HEK293 (cell line): ENCODE measurements at regions not wholly inside any gene's neighbourhood (a gene's known extent, or its start where the extent isn't known, plus 50 kb on each side); places are given as distances from the start of the nearest gene placed in this dataset.

Experiments used
- CTCF ChIA-PET: fragments of 350-600 bp; formaldehyde crosslinking; extraction: SDS; loops from one replicate; lab custom pipeline; 2021; ENCODE audit warnings: antibody characterized with exemption; lab: Yijun Ruan, JAX
- POLR2A ChIA-PET: fragments of 300-600 bp; formaldehyde crosslinking; extraction: SDS; loops from one replicate; lab custom pipeline; 2020; ENCODE audit warnings: antibody characterized with exemption, inconsistent platforms; lab: Yijun Ruan, JAX
- H3K27ac ChIP-seq: fragments of 200-500 bp; sonication (Bioruptor generic); 2 replicates; pipeline ENCODE4 v1.5.1; 2014; ENCODE audit warnings: low read depth, low read length, control low read depth, inconsistent platforms; ENCODE audit errors: extremely low read depth
- H3K36me3 ChIP-seq, 2 experiments: fragments of 200-500 bp in 1 of 2; sonication (Bioruptor generic) in 1 of 2; 1 replicate in 1 of 2; 2 replicates in 1 of 2; pipeline ENCODE4 v1.5.1; 2014 to 2017; ENCODE audit warnings: inconsistent platforms in 2 of 2, low read length in 2 of 2; ENCODE audit not compliant: control insufficient read depth in 2 of 2, insufficient read depth in 1 of 2
- H3K4me1 ChIP-seq: fragments of 200-500 bp; sonication (Bioruptor generic); 2 replicates; pipeline ENCODE4 v1.5.1; 2014; ENCODE audit warnings: mild to moderate bottlenecking, low read length, inconsistent platforms; ENCODE audit not compliant: control insufficient read depth, insufficient read depth
- H3K4me3 ChIP-seq: 2 replicates; pipeline ENCODE4 v1.5.1; 2011; ENCODE audit warnings: low read depth, mild to moderate bottlenecking, control low read depth, low read length, moderate library complexity
- H3K9me3 ChIP-seq: fragments of 200-500 bp; sonication (Bioruptor generic); 2 replicates; pipeline ENCODE4 v1.5.1; 2014; ENCODE audit warnings: low read depth, low read length, inconsistent platforms; ENCODE audit not compliant: control insufficient read depth, insufficient read depth
- GFI1B ChIP-seq: fragments of 450-650 bp; formaldehyde crosslinking; IDR thresholded peaks from 2 replicates; pipeline ENCODE4 v1.5.1; 2016; ENCODE audit warnings: missing biosample characterization, missing genetic modification characterization
- GLIS1 ChIP-seq: fragments of 450-650 bp; formaldehyde crosslinking; IDR thresholded peaks from 2 replicates; pipeline ENCODE4 v1.5.1; 2016; ENCODE audit warnings: missing biosample characterization, missing genetic modification characterization
- MZF1 ChIP-seq: fragments of 450-650 bp; formaldehyde crosslinking; IDR thresholded peaks from 2 replicates; pipeline ENCODE4 v1.5.1; 2017; ENCODE audit warnings: missing biosample characterization, missing genetic modification characterization, borderline replicate concordance
- PATZ1 ChIP-seq: fragments of 450-650 bp; formaldehyde crosslinking; IDR thresholded peaks from 2 replicates; pipeline ENCODE4 v1.5.1; 2016; ENCODE audit warnings: missing biosample characterization, missing genetic modification characterization
- SALL2 ChIP-seq: fragments of 450-650 bp; formaldehyde crosslinking; IDR thresholded peaks from 2 replicates; pipeline ENCODE4 v1.5.0; 2017; ENCODE audit warnings: missing biosample characterization, mild to moderate bottlenecking, missing genetic modification characterization, borderline replicate concordance
- SCRT1 ChIP-seq: fragments of 450-650 bp; formaldehyde crosslinking; IDR thresholded peaks from 2 replicates; pipeline ENCODE4 v1.5.1; 2016; ENCODE audit warnings: missing biosample characterization, missing genetic modification characterization, borderline replicate concordance
- ZBTB1 ChIP-seq: fragments of 450-650 bp; formaldehyde crosslinking; IDR thresholded peaks from 2 replicates; pipeline ENCODE4 v1.5.1; 2016; ENCODE audit warnings: missing biosample characterization, missing genetic modification characterization
- ZFP41 ChIP-seq: fragments of 450-650 bp; formaldehyde crosslinking; IDR thresholded peaks from 2 replicates; pipeline ENCODE4 v1.5.1; 2016; ENCODE audit warnings: missing biosample characterization, missing genetic modification characterization, borderline replicate concordance
- ZNF10 ChIP-seq: fragments of 450-650 bp; formaldehyde crosslinking; IDR thresholded peaks from 2 replicates; pipeline ENCODE4 v1.5.1; 2017; ENCODE audit warnings: missing biosample characterization, missing genetic modification characterization
- ZNF132 ChIP-seq: fragments of 450-650 bp; formaldehyde crosslinking; IDR thresholded peaks from 2 replicates; pipeline ENCODE4 v1.5.1; 2017; ENCODE audit warnings: missing biosample characterization, missing genetic modification characterization, borderline replicate concordance
- ZNF140 ChIP-seq: fragments of 450-650 bp; formaldehyde crosslinking; IDR thresholded peaks from 2 replicates; pipeline ENCODE4 v1.5.1; 2016; ENCODE audit warnings: missing biosample characterization, missing genetic modification characterization
- ZNF155 ChIP-seq: fragments of 450-650 bp; formaldehyde crosslinking; IDR thresholded peaks from 2 replicates; pipeline ENCODE4 v1.5.1; 2016; ENCODE audit warnings: missing biosample characterization, missing genetic modification characterization
- ZNF169 ChIP-seq: fragments of 450-650 bp; formaldehyde crosslinking; IDR thresholded peaks from 2 replicates; pipeline ENCODE4 v1.5.1; 2016; ENCODE audit warnings: missing biosample characterization, missing genetic modification characterization
- ZNF174 ChIP-seq: fragments of 450-650 bp; formaldehyde crosslinking; IDR thresholded peaks from 2 replicates; pipeline ENCODE4 v1.5.0; 2017; ENCODE audit warnings: missing biosample characterization, mild to moderate bottlenecking, missing genetic modification characterization
- ZNF18 ChIP-seq: fragments of 450-650 bp; formaldehyde crosslinking; IDR thresholded peaks from 2 replicates; pipeline ENCODE4 v1.5.1; 2016; ENCODE audit warnings: missing biosample characterization, missing genetic modification characterization
- ZNF37A ChIP-seq: fragments of 450-650 bp; IDR thresholded peaks from 2 replicates; pipeline ENCODE4 v1.5.1; 2018; ENCODE audit warnings: missing biosample characterization, missing genetic modification characterization
- ZNF391 ChIP-seq: fragments of 450-650 bp; formaldehyde crosslinking; IDR thresholded peaks from 2 replicates; pipeline ENCODE4 v1.5.1; 2016; ENCODE audit warnings: low read depth, missing biosample characterization, missing genetic modification characterization, borderline replicate concordance
- ZNF398 ChIP-seq: fragments of 450-650 bp; formaldehyde crosslinking; IDR thresholded peaks from 2 replicates; pipeline ENCODE4 v1.5.1; 2017; ENCODE audit warnings: missing biosample characterization, missing genetic modification characterization
- ZNF449 ChIP-seq: fragments of 450-650 bp; formaldehyde crosslinking; IDR thresholded peaks from 2 replicates; pipeline ENCODE4 v1.5.1; 2017; ENCODE audit warnings: missing biosample characterization, mild to moderate bottlenecking, missing genetic modification characterization, moderate library complexity
- ZNF529 ChIP-seq: fragments of 450-650 bp; formaldehyde crosslinking; IDR thresholded peaks from 2 replicates; pipeline ENCODE4 v1.5.1; 2017; ENCODE audit warnings: missing genetic modification characterization, missing biosample characterization; ENCODE audit not compliant: insufficient replicate concordance
- ZNF530 ChIP-seq: fragments of 450-650 bp; formaldehyde crosslinking; IDR thresholded peaks from 2 replicates; pipeline ENCODE4 v1.5.1; 2016; ENCODE audit warnings: low read depth, missing biosample characterization, missing genetic modification characterization
- ZNF585B ChIP-seq: fragments of 450-650 bp; formaldehyde crosslinking; IDR thresholded peaks from 2 replicates; pipeline ENCODE4 v1.5.1; 2016; ENCODE audit warnings: missing biosample characterization, missing genetic modification characterization
- ZNF639 ChIP-seq: fragments of 450-650 bp; formaldehyde crosslinking; IDR thresholded peaks from 2 replicates; pipeline ENCODE4 v1.5.1; 2016; ENCODE audit warnings: missing biosample characterization, missing genetic modification characterization
- ZNF791 ChIP-seq: fragments of 450-650 bp; formaldehyde crosslinking; IDR thresholded peaks from 2 replicates; pipeline ENCODE4 v1.5.1; 2016; ENCODE audit warnings: missing biosample characterization, missing genetic modification characterization
- ZNF843 ChIP-seq: fragments of 450-650 bp; formaldehyde crosslinking; IDR thresholded peaks from 2 replicates; pipeline ENCODE4 v1.5.1; 2016; ENCODE audit warnings: missing biosample characterization, missing genetic modification characterization
- ZSCAN16 ChIP-seq: fragments of 450-650 bp; formaldehyde crosslinking; IDR thresholded peaks from 2 replicates; pipeline ENCODE4 v1.5.1; 2016; ENCODE audit warnings: missing biosample characterization, missing genetic modification characterization
- ZSCAN30 ChIP-seq: fragments of 450-650 bp; IDR thresholded peaks from 2 replicates; pipeline ENCODE4 v1.5.1; 2018; ENCODE audit warnings: missing biosample characterization, mild to moderate bottlenecking, missing genetic modification characterization, moderate library complexity

GRCh38 chr7:46450886-46451285, 529.8 kb upstream of the IGFBP3 start:
- ChIA-PET POLR2A (no interaction called here), CTCF (interaction anchor here (1.0 kb wide), 1 partner anchor 11 kb away, joined by 3 read pairs; no protein-coding TSS in a partner anchor)
- no peak overlapping the region for H3K27ac ChIP-seq
- H3K9me3 ChIP-seq, result no peaks in the 10 kb centered on the region
- TF ChIP-seq ZBTB1 (tag by site-specific recombination) (no peak), ZNF169 (no peak), ZSCAN16 (tag by site-specific recombination) (no peak), SCRT1 (tag by site-specific recombination) (no peak), ZNF10 (tag by site-specific recombination) (no peak), ZNF639 (tag by site-specific recombination) (no peak), ZNF843 (no peak), GFI1B (tag by site-specific recombination) (no peak)
- H3K4me1 ChIP-seq, result no peaks in the 10 kb centered on the region
- H3K36me3 ChIP-seq, result no peaks in the 10 kb centered on the region
- H3K4me3 ChIP-seq, result no peak overlapping the region

- CTCF ChIA-PET, result interaction anchor here (1.0 kb wide), 1 partner anchor 10 kb away, joined by 3 read pairs; no protein-coding TSS in a partner anchor
- no peaks in the 10 kb centered on the region for H3K36me3 ChIP-seq
- no peak for TF ChIP-seq ZNF585B (tag by site-specific recombination)
- no peak for TF ChIP-seq ZNF791 (tag by site-specific recombination)
- no peak for TF ChIP-seq ZNF174 (tag by site-specific recombination)
- TF ChIP-seq PATZ1 (tag by site-specific recombination), result no peak
- TF ChIP-seq ZNF398 (tag by site-specific recombination), result no peak
- TF ChIP-seq ZSCAN30, result no peak
- TF ChIP-seq ZNF155 (tag by site-specific recombination), result no peak
- TF ChIP-seq ZFP41 (tag by site-specific recombination), result no peak
- TF ChIP-seq ZNF529 (tag by site-specific recombination), result no peak
- no peak for TF ChIP-seq ZNF132 (tag by site-specific recombination)
- TF ChIP-seq ZNF530 (tag by site-specific recombination), result no peak
- TF ChIP-seq ZNF140, result no peak
- no peak for TF ChIP-seq ZNF391 (tag by site-specific recombination)
- TF ChIP-seq MZF1 (tag by site-specific recombination), result no peak
- TF ChIP-seq SALL2 (tag by site-specific recombination), result no peak
- no peak for TF ChIP-seq GLIS1
- no peak for TF ChIP-seq ZNF449
- TF ChIP-seq ZNF18 (tag by site-specific recombination), result no peak
- TF ChIP-seq ZNF37A (tag by site-specific recombination), result no peak
Measured at GRCh38 chr7:46450425-46450824, 529.4 kb upstream of the IGFBP3 start.

More at GRCh38 chr7:46450425-46450824, 529.4 kb upstream of the IGFBP3 start:
- Histone ChIP-seq H3K9me3 (no peaks in the 10 kb centered on the region), H3K4me3 (no peak overlapping the region), H3K4me1 (no peaks in the 10 kb centered on the region), H3K27ac (no peak overlapping the region)
- POLR2A ChIA-PET, result no interaction called here
